NCI-H1930 (cell line): ENCODE measurements at regions not wholly inside any gene's neighbourhood (a gene's known extent, or its start where the extent isn't known, plus 50 kb on each side); places are given as distances from the start of the nearest gene placed in this dataset.

ENCODE experiments used
- DNase-seq, 2 experiments: peaks; one replicate each; lab custom pipeline; 2025; lab: John Stamatoyannopoulos, UW

- no peak for DNase-seq
Measured at GRCh38 chr10:131561897-131562296, 250.4 kb upstream of the TCERG1L start.

GRCh38 chr10:131563411-131563810 is 251.9 kb upstream of the TCERG1L start:
- no peak for DNase-seq

- no peak for DNase-seq
Measured at GRCh38 chr10:131567279-131568162, 256.0 kb upstream of the TCERG1L start.

GRCh38 chr10:131568866-131569265 is 257.3 kb upstream of the TCERG1L start:
- DNase-seq: no peak

GRCh38 chr10:131569851-131570715 is 258.6 kb upstream of the TCERG1L start:
- peak in 1 of 2 experiments; percentile 1 for DNase-seq

- DNase-seq: no peak
Measured at GRCh38 chr10:131570716-131571307, 259.3 kb upstream of the TCERG1L start.

GRCh38 chr10:131571346-131571745 is 259.8 kb upstream of the TCERG1L start:
- no peak for DNase-seq

GRCh38 chr10:131571865-131572264 is 260.3 kb upstream of the TCERG1L start:
- DNase-seq: no peak

- DNase-seq: no peak
Measured at GRCh38 chr10:131573256-131573655, 261.7 kb upstream of the TCERG1L start.

- DNase-seq: no peak
Measured at GRCh38 chr10:131573707-131574106, 262.2 kb upstream of the TCERG1L start.

- DNase-seq: no peak
Measured at GRCh38 chr10:131574363-131574706, 262.8 kb upstream of the TCERG1L start.

- no peak for DNase-seq
Measured at GRCh38 chr10:131574707-131575430, 263.3 kb upstream of the TCERG1L start.

- DNase-seq: no peak
Measured at GRCh38 chr10:131575877-131576276, 264.4 kb upstream of the TCERG1L start.

- no peak for DNase-seq
Measured at GRCh38 chr10:131576341-131577177, 265.0 kb upstream of the TCERG1L start.

- DNase-seq: no peak
Measured at GRCh38 chr10:131577178-131577555, 265.6 kb upstream of the TCERG1L start.

GRCh38 chr10:131577786-131578471 is 266.4 kb upstream of the TCERG1L start:
- no peak for DNase-seq

GRCh38 chr10:131578472-131578970 is 267.0 kb upstream of the TCERG1L start:
- no peak for DNase-seq

- DNase-seq: no peak
Measured at GRCh38 chr10:131579251-131580071, 267.9 kb upstream of the TCERG1L start.

GRCh38 chr10:131580076-131580652 is 268.6 kb upstream of the TCERG1L start:
- DNase-seq: no peak
